Sigmoid colon (tissue), 6 donors: ENCODE measurements at regions not wholly inside any gene's neighbourhood (a gene's known extent, or its start where the extent isn't known, plus 50 kb on each side); places are given as distances from the start of the nearest gene placed in this dataset.

Experiments
- DNase-seq: peaks from one replicate; pipeline ENCODE4 v3.0.0-alpha.2; 2019
- H3K27ac ChIP-seq, 4 donors: fragments of 200-600 bp; sonication (generic); one replicate each; pipeline ENCODE4 v1.5.1; 2016 to 2019; ENCODE audit warnings: mild to moderate bottlenecking in 1 of 4
- H3K27me3 ChIP-seq, 3 donors: fragments of 200-600 bp; sonication (generic); one replicate each; pipeline ENCODE4 v1.5.1; 2019; ENCODE audit warnings: mild to moderate bottlenecking in 1 of 3
- H3K36me3 ChIP-seq, 4 donors: fragments of 200-600 bp; sonication (generic); one replicate each; pipeline ENCODE4 v1.5.1; 2016 to 2019
- H3K4me1 ChIP-seq, 4 donors: fragments of 200-600 bp; sonication (generic); one replicate each; pipeline ENCODE4 v1.5.1; 2017 to 2019
- H3K4me3 ChIP-seq, 4 donors: fragments of 200-600 bp; sonication (generic); one replicate each; pipeline ENCODE4 v1.5.1; 2017 to 2019; ENCODE audit warnings: mild to moderate bottlenecking in 2 of 4, moderate library complexity in 1 of 4
- H3K9me3 ChIP-seq, 4 donors: fragments of 200-600 bp in 3 of 4; sonication (generic) in 3 of 4; one replicate each; pipeline versions ENCODE4 v1.5.1 to v1.6.1; 2013 to 2019
- CTCF ChIP-seq, 4 experiments: fragments of 450-650 bp in 3 of 4; fragments of 200-600 bp in 1 of 4; IDR thresholded peaks; one replicate each; pipeline ENCODE4 v1.5.1; 2016 to 2019; ENCODE audit warnings: antibody characterized with exemption in 4 of 4, mild to moderate bottlenecking in 3 of 4, moderate library complexity in 2 of 4
- EP300 ChIP-seq, 4 donors: sonication (generic); formaldehyde crosslinking; IDR thresholded peaks; one replicate each; pipeline ENCODE4 v1.6.1; 2017; ENCODE audit warnings: antibody characterized with exemption in 4 of 4
- POLR2A ChIP-seq, 2 donors: fragments of 450-650 bp; IDR thresholded peaks; one replicate each; pipeline ENCODE4 v1.6.1; 2016; ENCODE audit warnings: antibody characterized with exemption in 2 of 2, mild to moderate bottlenecking in 2 of 2, moderate library complexity in 2 of 2
- POLR2AphosphoS5 ChIP-seq, 4 donors: sonication (generic); formaldehyde crosslinking; IDR thresholded peaks; one replicate each; pipeline ENCODE4 v1.6.1; 2017; ENCODE audit warnings: antibody characterized with exemption in 4 of 4
- WGBS, 2 donors: extraction: QIAGEN DNeasy Blood & Tissue Kit; methylation state at CpG; one replicate each; pipeline ENCODE4 v1.1.7; 2013; 5-methylcytosine and 5-hydroxymethylcytosine counted together
- intact Hi-C: fragments of 100-400 bp; cut with DNase I; formaldehyde crosslinking; loops from one replicate; pipeline ENCODE4 v1.15.1; 2023
- donor health status: healthy with polysubstance abuse.
- donor health status: healthy.

- Histone ChIP-seq H3K9me3 (no peaks in the 10 kb centered on the region), H3K4me1 (peaks cover 0 to 8% (median 1%) of the 10 kb centered on the region in 4 donors), H3K36me3 (no peaks in the 10 kb centered on the region), H3K27ac (no peak overlapping the region), H3K27me3 (no peaks in the 10 kb centered on the region), H3K4me3 (no peak overlapping the region)
- intact Hi-C loops: no loop called here
- DNase-seq: no peak
- WGBS, 2 donors: 78 to 85% methylated on average over 9 of the region's 9 CpGs
- TF ChIP-seq POLR2AphosphoS5 (IDR thresholded peaks at IDR 0.05) (no peak), CTCF (IDR thresholded peaks at IDR 0.05) (no peak), EP300 (IDR thresholded peaks at IDR 0.05) (no peak), POLR2A (IDR thresholded peaks at IDR 0.05) (no peak)
These were observed 759.0 kb downstream of the LTN1 start for GRCh38 chr21:28233536-28234220.

GRCh38 chr21:28230559-28230958, 762.1 kb downstream of the LTN1 start:
- 65 to 66% methylated on average over 1 of the region's 1 CpG for WGBS, 2 donors
- TF ChIP-seq POLR2A (IDR thresholded peaks at IDR 0.05): no peak
- TF ChIP-seq EP300 (IDR thresholded peaks at IDR 0.05): no peak
- TF ChIP-seq CTCF (IDR thresholded peaks at IDR 0.05): no peak
- no peak for TF ChIP-seq POLR2AphosphoS5 (IDR thresholded peaks at IDR 0.05)
- H3K27ac ChIP-seq: no peak overlapping the region
- no peaks in the 10 kb centered on the region for H3K27me3 ChIP-seq
- H3K36me3 ChIP-seq: no peaks in the 10 kb centered on the region
- H3K4me3 ChIP-seq: no peak overlapping the region
- intact Hi-C loops: no loop called here
- H3K4me1 ChIP-seq: peaks cover 0 to 5% (median 0%) of the 10 kb centered on the region in 4 donors
- DNase-seq: no peak
- H3K9me3 ChIP-seq: no peaks in the 10 kb centered on the region

GRCh38 chr21:28229814-28230213, 762.9 kb downstream of the LTN1 start:
- Histone ChIP-seq H3K9me3 (no peaks in the 10 kb centered on the region), H3K4me1 (peaks cover 0 to 5% (median 0%) of the 10 kb centered on the region in 4 donors), H3K4me3 (no peak overlapping the region), H3K27ac (no peak overlapping the region), H3K27me3 (no peaks in the 10 kb centered on the region), H3K36me3 (no peaks in the 10 kb centered on the region)
- intact Hi-C loops: no loop called here
- peak in 1 of 4 donors; percentile 50 for TF ChIP-seq POLR2AphosphoS5 (IDR thresholded peaks at IDR 0.05)
- no peak for TF ChIP-seq EP300 (IDR thresholded peaks at IDR 0.05)
- no peak for DNase-seq
- WGBS, 2 donors: 69 to 74% methylated on average over 4 of the region's 4 CpGs

GRCh38 chr21:28228636-28228995, 764.1 kb downstream of the LTN1 start:
- intact Hi-C loops: no loop called here
- H3K36me3 ChIP-seq: no peaks in the 10 kb centered on the region
- WGBS, 2 donors: 88 to 92% methylated on average over 2 of the region's 2 CpGs
- H3K4me3 ChIP-seq: no peak overlapping the region
- H3K27me3 ChIP-seq: no peaks in the 10 kb centered on the region
- DNase-seq: no peak
- TF ChIP-seq CTCF (IDR thresholded peaks at IDR 0.05): no peak
- TF ChIP-seq POLR2AphosphoS5 (IDR thresholded peaks at IDR 0.05): no peak
- no peak for TF ChIP-seq POLR2A (IDR thresholded peaks at IDR 0.05)
- no peak for TF ChIP-seq EP300 (IDR thresholded peaks at IDR 0.05)
- H3K4me1 ChIP-seq: peaks cover 0 to 5% (median 0%) of the 10 kb centered on the region in 4 donors
- H3K9me3 ChIP-seq: no peaks in the 10 kb centered on the region
- no peak overlapping the region for H3K27ac ChIP-seq

GRCh38 chr21:28227881-28228635, 764.6 kb downstream of the LTN1 start:
- Histone ChIP-seq H3K4me1 (peaks cover 0 to 5% (median 0%) of the 10 kb centered on the region in 4 donors), H3K27ac (no peak overlapping the region), H3K4me3 (no peak overlapping the region), H3K9me3 (no peaks in the 10 kb centered on the region), H3K27me3 (no peaks in the 10 kb centered on the region), H3K36me3 (no peaks in the 10 kb centered on the region)
- TF ChIP-seq POLR2AphosphoS5 (IDR thresholded peaks at IDR 0.05) (no peak), EP300 (IDR thresholded peaks at IDR 0.05) (no peak), POLR2A (IDR thresholded peaks at IDR 0.05) (no peak), CTCF (IDR thresholded peaks at IDR 0.05) (no peak)
- intact Hi-C loops: no loop called here
- DNase-seq: no peak
- WGBS, 2 donors: 78 to 86% methylated on average over 4 of the region's 4 CpGs
